SK-MEL-5 (cell line): ENCODE measurements at regions not wholly inside any gene's neighbourhood (a gene's known extent, or its start where the extent isn't known, plus 50 kb on each side); places are given as distances from the start of the nearest gene placed in this dataset.

ENCODE experiments used
- DNase-seq: peaks from one replicate; pipeline ENCODE4 v3.0.0-alpha.2; 2016; ENCODE audit warnings: low read depth, low spot score
- in situ Hi-C: cut with HindIII; loops from 2 replicates; pipeline ENCODE4 v1.10.0; 2016; ENCODE audit warnings: low sequenced_read_pairs, high pct_unique_total_duplicates, low pct_unique_long_range_greater_than_20kb

DNA sequence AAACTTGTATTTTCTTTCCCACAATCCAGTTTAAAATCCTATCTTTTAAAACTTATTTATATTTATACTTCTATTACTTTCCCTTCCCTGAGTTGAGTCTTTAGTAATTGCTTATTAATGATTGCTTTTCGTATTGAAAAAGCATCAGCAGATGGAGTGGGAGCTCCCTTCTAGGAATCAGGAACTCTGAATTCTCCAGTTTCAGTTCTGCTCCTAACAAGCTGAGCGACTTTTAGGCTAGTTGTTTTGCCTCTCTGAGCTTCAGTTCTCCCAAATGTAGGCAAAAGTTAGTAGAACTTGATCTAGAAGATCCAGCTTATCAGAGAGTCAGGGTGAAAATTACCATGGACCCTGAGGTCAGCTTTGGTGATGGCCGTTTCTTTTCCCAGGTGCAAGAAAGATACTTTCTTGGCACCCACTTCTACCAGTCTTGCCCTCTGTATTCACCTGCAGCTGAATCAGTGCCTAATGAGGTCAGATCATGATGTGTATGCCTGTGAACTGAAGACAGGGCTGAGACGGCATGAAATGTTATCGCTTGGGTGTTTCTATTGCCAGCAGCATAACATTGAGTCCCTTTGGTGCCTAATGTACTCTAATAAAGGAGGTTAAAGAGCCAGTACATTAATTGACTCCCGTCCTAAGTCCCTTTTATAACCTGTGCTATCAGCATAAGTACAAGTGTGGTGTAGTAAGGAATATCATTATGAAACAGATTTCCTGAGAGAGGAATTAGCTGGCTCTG, 194.5 kb upstream of the TBC1D5 start:
- in situ Hi-C loops = no loop called here
- DNase-seq = no peak

DNA sequence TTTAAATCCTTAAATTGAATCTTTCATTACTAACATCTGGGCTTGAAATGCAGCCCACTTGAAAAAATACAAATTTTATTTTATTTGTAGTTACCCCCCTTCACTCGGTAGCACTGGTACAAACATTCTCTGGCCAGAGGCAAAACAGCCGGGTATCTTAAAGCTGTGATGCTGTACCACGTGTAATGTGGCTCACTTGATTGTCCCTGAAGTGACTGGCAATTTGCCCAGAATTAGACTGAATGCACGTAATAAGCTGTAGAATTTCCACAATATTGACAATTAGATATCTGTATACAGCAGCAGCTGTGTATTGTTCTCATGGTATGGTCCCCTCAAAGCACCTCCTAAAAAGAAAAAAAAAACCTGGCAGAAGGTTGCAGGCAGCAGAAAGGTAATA, 192.8 kb upstream of the TBC1D5 start:
- peak; percentile 22 for DNase-seq
- in situ Hi-C loops = no loop called here

DNA sequence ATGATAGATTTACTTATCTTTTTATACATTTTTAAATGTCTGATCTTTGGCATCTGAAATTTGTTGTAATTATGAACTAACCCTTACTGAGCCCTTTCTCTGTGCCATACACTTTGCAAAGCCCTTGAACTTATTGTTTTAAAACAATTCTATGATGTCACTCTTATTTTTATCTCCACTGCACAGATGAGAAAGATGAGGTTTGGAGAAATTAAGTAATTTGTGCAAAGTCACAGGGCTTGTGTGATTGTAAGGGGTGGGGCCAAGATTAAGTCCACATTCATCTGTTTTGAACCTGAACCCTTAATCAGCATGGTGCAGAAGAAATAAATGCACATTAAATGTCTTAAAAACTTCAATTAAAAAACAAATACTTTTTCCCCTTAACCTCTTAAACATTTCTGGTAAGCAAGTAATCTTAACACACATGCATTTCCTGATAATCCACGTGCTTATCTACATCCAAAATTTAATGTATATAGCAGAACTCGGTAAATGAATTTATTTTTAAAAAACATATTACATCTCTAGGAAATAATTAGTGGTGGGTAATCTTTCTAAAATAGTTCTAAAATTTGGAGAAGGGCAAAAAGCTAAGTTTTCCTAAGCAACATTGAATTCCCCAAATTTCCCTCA, 189.8 kb upstream of the TBC1D5 start:
- in situ Hi-C loops = no loop called here
- DNase-seq = no peak

DNA sequence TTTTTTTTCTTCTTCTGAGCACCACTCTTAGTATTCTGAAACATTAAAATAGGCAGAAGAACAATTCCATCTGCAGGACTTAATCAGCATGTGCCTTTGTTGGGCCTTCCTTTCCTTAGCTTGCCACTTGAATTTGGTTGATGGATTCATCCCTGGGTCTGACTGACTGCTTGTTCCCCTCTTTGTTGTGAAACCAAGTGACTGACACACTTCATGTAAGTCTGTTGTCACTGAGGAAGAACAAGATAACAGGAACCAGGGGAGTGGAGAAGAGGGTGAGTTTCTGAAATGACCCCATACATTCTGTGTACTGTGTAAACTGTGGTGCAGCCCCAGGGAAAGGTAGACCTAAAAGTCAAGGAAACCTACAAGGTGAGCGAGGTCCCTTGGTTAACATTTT, 188.7 kb upstream of the TBC1D5 start:
- in situ Hi-C loops = no loop called here
- DNase-seq = no peak

DNA sequence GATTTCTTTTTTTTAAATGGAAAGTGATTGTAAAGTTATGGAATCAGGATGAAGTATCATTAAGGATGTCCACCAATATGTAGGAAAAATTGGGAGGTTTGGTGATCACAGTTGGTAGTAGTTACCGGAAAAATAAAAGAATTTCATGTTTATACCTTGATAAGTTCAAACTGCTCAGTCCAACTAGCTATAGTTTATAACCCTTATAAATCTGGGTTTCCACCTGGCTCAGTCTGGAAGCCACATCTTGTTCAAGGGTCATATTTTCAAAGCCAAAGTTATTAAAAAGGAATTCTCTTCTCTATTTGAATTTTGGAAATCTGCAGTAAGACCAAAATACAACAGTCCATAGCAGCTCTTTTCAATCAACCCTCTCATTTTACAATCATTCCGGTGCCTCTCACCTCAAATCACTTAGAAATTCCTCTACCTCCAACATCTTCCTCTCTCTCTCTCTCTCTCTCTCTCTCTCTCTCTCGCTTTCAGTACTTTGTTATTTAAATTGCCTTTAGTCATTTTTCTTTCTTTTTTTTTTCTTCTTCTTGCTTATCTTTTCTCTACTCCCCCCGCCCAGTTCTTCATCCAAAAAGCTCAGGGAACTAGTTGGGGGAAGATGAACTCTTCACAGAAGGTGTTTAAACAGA, 186.2 kb upstream of the TBC1D5 start:
- in situ Hi-C loops = no loop called here
- no peak for DNase-seq

DNA sequence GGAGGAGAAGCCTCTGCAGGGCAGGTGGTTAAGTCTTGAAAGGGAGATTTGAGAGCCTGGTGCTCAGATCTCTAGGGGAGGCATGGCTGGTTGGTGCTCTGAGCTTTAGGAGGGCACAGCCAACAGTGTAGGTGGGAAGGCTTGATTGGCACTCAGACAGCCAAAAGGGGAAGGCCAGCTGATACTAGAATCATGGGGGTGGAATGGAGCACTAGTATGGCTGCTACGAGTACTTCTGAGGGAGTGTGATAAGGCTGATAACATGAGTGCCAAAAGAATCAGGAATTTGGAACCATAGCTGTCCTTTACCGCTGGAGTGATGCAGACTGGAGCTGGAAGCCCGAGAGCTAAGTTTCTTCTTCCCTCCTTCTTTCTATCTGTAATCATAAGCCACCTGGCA, 184.6 kb upstream of the TBC1D5 start:
- in situ Hi-C loops = no loop called here
- DNase-seq = no peak

DNA sequence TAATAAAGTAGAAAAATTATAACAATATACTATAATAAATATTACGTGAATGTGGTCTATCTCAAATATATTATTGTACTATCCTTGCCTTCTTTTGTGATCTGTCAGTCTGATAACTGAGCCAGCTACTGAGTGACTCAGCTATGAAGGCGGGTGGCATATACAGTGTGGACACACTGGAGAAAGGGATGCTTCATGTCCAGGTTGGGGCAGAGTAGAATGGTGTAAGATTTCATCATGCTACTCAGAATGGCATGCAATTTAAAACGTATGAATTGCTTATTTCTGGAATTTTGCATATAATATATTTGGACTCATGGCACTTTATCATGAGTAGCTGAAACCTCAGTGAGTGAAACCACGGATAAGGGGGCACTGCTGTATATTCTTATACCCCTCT, 172.9 kb upstream of the TBC1D5 start:
- in situ Hi-C loops = no loop called here
- no peak for DNase-seq

DNA sequence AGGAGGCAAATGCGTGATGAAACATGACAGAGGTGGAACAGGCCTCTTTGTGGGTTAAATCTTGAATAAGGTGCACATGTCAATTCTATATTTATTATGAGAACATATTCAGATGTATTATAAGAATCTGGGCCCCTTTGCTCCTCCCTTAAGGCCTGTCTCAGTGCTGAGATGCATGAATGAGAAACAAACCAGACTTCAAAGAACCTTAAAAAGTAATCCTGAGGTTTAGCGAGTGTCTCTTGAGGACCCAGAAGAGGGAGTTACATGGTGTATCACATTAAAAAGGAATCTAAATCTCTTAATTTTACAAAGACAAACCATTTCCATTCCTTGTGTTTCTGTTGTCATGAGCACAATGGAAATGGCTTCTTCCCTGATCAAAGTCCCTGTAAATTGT, 170.9 kb upstream of the TBC1D5 start:
- DNase-seq = no peak
- in situ Hi-C loops = no loop called here

DNA sequence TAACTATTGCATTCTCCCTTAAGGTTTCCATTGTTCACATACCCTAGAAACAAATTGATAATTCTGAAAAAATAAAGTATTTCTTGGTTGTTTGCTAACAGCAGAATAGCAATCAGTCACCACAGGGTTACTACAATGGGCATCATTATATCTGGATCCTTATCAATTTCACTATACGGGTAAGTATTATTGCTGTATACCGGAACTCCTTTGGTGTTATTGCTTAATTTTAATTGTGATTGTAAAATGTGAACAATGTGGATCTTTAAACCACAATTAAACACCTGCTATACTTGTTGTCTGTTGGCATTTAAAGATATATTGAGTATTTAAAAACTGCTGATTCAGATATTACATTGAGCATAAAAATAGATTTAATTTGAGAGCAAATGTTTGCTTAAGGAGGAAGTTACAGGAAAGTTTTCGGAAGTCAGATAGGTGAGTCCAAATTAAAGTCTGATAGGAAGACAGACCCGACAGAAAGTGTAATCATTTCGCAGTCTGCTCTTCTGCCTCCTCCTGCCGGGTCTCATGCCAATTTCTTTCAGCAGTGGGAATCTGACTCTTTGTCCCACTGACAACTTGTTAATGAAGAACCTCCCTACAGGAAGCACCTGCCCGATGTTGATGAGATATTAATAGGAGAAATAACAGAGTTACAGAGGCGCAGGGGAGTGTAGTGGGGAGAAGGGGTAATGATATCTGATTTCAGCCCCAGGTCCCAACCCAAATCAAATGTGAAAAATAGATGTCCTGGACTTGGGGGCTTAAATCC, 169.7 kb upstream of the TBC1D5 start:
- in situ Hi-C loops = no loop called here

DNA sequence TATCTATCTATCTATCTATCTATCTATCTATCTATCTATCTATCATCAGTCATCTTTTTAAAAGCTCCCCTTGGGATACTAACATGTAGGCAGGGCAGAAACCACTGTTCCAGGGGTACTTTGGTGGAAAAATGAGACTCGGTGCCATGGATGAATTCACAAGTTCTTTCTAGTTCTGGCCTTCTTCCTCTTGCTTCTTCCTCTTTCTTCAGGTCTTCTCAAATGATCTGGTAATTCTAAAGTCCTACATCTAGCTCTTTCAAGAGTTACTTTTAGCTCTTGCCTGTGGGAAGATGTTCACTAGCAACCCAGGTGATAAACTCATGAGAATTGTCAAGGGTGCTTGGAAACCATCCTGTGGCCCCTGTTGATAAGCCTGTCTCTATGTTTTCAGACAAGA, 168.5 kb upstream of the TBC1D5 start:
- in situ Hi-C loops = no loop called here
- no peak for DNase-seq

More for the DNA sequence above, 169.7 kb upstream of the TBC1D5 start:
- DNase-seq = no peak

DNA sequence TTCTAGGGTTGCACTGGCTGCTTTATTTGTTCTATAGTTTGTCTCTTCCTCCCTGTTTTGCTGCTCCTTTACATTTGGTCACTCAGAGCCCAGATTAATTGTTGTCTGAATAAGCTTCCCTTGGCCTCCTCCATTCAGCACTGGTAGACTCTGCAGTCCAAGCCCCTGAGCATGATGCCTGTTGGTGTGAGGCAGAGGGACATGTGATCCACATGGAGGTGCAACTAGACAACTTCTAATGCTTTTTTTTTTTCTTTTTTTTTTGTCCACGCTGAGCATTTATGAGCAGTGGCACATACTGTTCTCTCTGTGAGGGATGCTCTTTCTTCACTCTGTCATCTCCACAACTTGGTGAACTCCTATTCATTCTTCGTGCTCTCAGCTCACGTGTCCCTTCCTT, 167.3 kb upstream of the TBC1D5 start:
- in situ Hi-C loops = no loop called here
- DNase-seq = no peak

DNA sequence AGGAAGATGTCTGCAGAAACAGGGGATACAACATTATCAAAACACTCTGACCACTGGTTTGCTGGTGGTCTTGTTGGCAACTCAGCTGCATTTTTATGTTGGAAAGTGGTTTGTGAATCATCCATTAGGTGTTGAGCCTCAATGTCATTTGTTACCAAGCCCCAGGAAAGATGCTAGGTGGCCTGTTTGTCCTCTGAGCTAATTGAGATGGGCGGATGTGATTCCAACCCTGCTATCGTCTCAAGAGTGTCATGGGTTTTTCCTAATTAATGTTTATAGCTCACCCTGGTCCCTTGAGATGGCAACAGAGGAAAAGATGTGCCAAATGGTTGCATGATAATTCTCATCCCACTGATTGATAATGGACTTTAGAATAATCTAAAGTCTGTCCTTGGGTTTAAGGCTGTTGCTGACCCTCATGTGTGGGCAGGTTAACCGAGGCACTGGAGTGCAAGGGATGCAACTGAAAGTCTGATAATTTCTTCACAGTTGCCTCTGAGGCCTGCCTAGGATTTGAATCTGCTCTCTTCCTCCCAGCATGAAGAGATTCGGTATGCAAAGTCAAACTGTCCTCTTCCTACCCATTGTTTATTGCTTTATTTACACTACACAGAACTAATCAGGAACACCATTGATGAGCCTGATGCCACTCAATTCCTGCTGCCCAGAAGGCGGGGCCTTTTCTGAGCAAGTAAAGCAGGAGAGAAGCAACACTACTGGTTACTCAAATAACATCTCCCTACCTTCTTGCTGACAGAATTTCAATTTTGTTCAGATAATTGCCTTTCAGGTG, 166.2 kb upstream of the TBC1D5 start:
- no peak for DNase-seq
- in situ Hi-C loops = no loop called here

DNA sequence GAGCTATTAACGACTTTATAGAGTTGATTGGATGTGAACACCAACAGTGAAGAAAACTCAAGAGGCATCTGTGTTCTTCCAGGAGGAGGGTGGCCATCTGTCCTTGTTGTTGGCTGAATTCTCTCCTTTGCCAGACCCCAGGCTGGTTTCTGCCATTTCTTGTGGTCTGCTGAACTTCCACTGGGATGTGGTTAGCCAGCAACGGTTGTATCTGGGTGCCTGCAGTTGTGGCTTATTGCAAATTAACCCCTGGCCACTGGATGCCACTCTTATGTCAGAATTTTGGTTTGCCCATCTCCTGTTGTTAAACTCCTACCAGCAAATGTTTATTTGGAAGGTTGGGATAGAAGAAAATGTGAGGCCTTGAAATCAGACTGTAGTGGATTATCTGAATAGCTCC, 163.6 kb upstream of the TBC1D5 start:
- peak; percentile 1 for DNase-seq
- in situ Hi-C loops = no loop called here

DNA sequence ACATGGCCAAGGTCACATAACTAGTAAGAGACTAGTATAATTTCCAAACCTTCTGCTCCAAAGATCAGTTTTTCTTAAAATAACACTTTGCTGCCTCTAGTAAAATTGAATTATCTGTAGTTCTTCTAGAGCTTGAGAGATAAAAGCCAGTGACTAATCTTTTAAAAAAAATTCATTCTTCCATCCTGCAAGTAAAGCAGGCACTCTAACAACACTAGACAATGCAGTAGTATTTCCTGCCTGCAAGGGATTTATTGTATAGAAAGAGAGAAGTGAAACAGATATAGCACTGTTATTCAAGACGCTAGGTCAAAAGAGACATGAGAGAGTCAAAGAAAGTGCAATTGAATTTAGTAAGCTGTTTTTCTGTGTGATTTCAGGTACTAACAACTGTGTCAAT, 159.5 kb upstream of the TBC1D5 start:
- in situ Hi-C loops = no loop called here
- peak; percentile 18 for DNase-seq

DNA sequence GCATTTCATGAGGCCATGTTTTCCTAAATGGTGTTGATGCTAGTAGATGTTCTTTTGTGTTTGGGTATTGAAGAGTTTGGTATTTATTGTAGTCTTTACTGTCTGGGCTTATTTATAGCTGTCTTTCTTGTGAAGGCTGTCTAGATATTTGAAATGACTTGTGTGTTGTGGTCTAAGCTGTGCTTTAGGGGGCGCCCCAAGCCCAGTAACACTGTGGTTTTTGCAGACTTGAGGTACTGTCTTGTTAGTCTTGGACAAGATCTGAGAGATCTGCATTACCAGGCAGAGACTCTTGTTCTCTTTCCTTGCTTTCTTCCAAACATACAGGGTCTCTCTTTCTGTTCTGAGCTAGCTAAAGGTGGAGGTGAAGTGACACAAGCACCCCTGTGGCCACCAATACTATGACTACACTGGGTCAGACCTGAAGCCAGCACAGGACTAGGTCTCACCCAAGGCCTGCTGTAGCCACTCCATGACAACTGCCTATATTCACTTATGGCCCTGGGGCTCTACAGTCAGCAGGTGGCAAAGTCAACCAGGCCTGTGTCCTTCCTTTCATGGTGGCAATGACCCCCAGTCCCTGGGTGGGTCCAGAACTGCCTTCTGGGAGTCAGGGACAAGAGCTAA, 152.1 kb upstream of the TBC1D5 start:
- DNase-seq = peak; percentile 68
- in situ Hi-C loops = no loop called here

DNA sequence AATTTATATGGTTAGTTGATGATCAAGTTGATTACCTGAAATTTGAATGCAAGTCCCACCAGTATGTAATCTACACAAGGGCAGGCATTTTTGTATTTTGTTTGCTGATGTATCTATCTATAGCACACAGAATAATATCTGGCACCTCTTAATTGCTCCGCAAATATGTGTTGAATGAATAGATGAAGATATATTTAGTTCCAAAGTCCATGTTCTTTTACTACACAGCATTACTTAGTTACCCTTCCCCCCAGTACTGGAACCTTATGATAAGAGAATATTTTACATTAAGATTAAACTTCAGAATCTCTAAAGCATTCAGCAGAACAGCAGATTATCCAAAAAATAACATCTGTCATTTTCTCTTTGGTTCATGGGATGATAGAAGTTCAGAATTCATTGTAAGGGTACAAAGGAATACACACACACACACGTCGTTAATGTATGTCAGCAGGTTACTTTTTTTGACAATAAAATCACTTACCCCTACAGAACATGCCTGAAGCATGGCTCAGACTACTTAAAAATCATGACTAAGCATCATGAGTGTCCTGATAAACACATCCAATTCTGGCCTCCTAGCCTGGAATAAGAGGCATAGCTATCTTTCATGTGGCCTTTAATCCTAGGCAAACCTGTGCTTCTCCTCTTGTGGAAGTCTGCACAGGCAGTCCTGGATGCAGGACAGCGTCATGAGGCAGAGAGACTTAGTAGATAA, 148.9 kb upstream of the TBC1D5 start:
- in situ Hi-C loops = no loop called here
- no peak for DNase-seq

DNA sequence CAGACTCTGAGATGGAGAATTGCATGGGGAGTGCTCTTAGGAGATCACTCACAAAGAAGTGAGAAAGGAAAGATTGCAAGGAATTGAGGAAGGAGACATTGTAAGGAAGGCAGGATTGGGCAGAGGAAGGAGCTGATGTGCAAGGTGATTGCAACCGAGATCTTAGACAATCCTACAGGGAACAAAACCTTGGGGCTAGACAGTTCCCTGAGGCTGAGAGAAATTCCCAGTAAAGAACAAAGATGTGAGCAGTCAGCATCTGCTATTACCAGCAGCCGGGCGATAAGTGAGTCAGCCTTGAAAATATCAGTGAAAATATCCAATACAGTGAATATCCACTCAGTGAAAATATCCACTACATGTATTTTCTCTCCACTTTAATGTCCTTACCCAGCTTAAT, 143.6 kb upstream of the TBC1D5 start:
- no peak for DNase-seq
- in situ Hi-C loops = no loop called here
